ENCODE measurements at regions not wholly inside any gene's neighbourhood (a gene's known extent, or its start where the extent isn't known, plus 50 kb on each side); places are given as distances from the start of the nearest gene placed in this dataset.

DNA sequence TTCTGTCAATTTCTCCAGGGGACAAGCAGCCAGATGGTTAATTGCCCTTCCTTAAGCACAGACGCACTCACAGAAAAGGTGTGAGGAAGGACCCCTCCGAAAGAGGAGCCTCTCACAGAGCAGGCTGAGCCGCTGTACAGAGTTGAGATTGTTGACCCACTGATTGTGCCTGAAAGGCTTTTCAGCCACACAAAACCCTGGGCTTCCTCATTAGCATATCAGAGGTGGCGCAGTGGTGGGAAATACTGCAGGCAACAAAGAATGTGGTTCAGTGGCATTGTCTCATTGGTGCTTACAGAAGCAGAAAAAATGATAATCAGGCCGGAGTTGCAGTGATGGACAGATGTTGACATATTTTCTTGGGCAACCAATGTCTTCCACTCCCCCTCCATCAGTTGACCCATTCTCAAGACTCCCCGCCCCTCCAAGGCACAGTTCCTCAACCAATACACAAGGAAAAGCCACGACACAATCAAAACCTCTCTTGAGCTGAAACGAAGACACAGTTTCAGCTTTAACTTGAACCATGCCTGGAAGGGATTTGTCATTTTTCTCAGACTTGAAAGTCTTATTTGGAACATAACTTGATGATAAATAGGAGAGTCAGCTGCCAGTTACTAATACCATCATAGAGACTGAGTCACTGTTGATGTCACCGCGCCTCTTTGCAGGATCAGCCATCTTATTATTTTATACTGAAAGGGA, 53.1 kb downstream of the ATXN3L start:
- no peak for FAIRE-seq
- DNase-seq (ENCODE audit: low spot score), result no peak

DNA sequence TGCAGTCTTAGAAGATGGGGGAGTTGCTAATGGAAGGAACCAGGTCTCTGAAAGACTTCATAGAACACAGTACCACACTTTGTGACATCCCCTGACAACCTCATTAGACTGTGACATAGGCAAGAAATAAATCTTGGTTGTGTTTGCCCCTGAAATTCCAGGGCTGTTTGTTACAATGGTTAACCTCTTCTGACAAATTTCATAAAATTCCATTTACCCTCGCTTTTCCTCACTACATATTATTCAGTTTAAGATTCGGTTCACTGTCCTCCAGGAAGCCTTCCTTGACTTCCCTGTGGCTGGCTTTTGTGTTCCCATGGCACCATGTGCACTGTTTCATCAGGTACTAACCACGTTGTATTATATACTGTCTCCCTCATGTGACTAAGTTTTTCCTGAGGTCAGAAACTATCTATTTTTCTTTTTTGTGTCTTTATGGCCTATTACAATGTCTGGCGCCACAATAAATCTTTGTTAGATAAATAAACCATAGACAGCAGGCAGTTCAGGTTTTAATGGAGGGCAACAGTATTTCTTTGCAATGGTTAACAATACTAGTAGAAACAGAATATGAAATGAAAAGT, 54.2 kb downstream of the ATXN3L start:
- DNase-seq (ENCODE audit: low spot score) (peak; percentile 4), FAIRE-seq (no peak)

DNA sequence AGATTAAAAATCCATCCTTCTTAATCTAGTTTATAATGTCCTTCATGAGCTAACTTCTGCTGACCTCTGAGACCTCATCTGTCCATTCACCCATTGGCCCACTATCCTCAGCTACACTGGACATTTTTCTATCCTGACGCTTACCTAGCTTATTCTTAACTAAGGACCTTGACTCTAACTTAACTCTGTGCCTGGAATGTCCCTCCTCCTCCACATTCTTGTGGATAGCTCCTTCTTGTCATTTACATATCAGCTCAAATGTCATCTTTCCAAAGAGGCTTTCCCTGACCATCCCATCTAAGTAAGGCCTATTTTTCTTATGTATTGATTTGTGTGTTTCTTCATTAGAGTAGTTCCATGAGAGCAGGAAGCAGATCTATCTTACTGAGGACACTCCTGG, 54.7 kb downstream of the ATXN3L start:
- FAIRE-seq (peak; percentile 45), DNase-seq (ENCODE audit: low spot score) (peak; percentile 41)

DNA sequence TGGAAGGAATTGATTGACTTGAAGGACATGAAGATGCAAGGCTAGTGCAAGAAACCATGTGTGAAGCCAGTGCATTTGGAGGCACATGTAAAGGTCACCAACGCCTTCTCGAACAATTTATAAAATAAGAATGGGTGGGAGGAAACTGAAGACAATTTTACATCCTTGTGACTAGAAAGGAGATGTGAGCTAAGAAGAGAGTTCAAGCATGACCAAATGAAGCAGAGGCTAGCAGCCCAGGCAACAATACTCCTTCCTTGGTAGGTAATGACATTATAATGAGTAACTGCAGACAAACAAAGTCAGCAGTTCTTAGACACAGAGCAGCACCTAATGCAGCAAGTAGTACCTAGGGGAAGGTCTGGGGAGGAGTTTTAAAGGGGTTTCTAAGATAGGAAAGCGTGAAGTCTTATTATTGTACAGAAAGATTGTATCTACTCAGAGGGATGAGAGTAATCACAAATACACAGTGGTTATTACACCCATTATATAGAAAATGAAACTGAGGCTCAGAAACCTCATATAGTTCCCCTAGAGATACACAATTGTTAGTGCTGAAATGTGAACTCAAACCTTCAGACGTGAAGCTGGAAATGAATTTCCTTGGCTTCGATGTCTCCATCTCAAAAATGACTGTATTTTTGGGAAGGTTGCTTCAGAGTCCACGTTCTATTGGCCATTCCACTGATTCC, 56.1 kb downstream of the ATXN3L start:
- FAIRE-seq (peak; percentile 77), DNase-seq (ENCODE audit: low spot score) (peak; percentile 23)

DNA sequence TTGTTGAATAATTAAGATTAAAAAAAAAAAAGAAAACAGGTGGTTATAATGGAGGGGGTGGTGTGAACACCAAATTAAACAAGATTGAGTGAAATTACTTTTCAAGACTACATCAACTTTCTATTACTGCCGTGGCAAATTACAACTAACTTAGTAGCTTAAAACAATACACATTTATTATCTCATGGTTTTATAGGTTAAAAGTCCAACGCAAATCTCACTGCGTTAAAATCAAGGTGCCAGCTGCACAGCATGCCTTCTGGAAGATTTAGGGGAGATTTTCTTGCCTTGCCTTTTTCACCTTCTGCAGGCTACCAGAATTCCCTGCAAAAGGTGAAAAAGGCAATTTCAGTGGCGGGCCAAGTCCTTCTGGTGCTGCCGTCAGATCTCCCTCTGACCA, 58.5 kb downstream of the ATXN3L start:
- FAIRE-seq (no peak), DNase-seq (ENCODE audit: low spot score) (no peak)

DNA sequence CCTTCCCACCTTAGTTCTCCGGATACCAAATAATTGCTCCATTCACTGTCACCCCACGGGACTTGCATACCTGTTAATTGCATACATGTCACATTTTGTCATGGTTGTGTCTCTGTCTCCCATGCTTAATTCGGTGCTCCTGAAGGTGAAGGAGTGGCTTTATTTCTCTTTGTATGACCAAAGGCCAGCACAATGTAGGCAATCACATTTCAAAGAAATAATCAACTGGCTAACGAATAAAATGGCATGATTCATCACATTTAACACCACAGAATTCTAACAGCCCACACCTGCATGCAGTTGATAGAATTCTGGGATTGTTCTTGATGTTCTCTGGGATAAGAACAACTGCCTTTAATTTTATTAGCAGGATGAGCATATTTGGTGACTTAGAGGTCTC, 59.3 kb downstream of the ATXN3L start:
- FAIRE-seq (no peak), DNase-seq (ENCODE audit: low spot score) (no peak)

DNA sequence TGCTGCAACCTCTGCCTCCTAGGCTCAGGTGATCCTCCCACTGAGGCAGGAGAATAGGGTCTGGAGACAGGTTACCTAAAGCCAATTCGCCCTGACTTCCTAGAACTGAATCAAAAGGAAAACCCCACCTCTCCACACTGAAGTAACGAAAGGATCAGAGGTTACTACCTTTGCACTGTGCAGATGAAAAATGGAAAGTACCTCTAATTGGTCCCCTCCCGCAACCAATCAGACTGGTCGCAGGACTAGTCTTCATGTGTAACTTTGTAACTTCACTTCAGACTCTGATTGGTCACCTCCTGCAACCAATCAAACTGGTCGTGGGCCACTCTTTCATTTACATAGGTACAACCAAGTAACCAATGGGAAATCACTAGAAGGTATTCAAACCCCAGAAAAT, 61.1 kb downstream of the ATXN3L start:
- FAIRE-seq, result no peak

DNA sequence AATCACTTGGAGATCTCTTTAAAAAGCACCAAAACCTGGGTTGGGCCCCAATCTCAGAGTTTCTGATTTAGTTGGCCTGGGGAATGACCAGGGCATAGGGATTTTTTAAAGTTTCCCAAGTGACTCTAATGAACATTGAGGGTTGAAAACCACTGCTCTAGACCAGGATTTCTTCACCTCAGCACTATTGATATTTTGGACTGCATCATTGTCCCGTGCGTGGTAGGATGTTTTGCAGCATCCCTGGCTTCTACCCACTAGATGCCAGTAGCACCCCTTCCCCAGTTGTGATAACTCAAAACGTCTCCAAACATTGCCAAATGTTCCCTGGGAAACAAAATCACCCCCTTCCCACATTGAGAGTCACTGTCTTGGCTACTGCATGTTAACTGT, 61.8 kb downstream of the ATXN3L start:
- no peak for FAIRE-seq
- DNase-seq (ENCODE audit: low spot score), result no peak

More for the DNA sequence above, 61.1 kb downstream of the ATXN3L start:
- no peak for DNase-seq (ENCODE audit: low spot score)

DNA sequence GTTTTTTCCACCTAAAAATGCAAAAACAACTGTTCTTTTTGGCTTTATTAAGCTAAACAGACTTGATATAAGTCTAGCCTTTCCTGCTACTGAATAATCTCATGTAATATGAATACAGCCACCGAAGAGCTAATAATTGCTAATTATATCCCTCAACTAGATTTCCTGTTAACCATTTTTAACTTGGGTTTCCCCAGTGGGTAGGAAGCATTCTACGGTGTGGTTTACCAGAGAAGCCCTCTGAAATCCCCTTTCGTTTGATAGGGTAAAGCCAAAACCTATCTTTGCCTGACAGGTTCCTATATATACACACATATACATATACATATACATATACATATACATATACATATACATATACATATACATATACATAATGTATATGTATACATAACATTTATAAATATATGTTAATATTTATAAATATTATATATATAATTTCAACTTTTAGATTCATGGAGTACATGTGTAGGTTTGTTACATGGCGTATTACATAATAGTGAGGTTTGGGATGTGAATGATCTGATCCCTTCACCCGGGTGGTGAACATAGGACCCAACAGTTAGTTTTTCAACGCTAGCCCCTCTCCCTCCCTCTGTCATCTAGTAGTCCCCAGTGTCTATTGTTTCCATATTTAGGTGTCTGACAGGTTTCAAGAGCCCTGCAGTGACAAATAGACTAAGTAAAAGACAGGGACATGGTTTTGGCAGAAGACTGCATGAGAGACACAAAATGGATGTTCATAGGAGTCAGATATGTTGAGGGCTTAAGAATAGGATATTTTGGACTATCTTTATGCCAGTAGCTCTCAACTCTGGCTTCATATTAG, 62.4 kb downstream of the ATXN3L start:
- DNase-seq (ENCODE audit: low spot score) (no peak), FAIRE-seq (no peak)

DNA sequence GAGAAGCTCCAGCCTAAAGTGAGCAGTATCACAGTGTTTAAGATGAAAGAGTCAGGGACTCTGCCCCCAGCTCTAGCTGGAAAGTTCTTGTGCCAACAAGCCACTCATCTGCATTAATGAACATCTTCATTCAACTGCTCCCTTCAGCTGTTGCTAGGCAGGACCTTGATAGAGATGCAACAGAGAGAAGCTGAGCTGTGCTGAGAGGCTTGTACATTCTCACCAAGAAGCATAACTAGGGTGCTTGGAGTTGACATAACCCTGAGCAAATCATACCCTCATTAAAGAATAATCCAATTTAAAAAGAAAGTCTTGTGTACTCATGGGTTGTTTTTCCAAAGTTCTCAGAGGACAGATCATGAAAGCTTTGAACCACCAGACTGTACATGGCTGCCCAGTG, 63.2 kb downstream of the ATXN3L start:
- DNase-seq (ENCODE audit: low spot score) (no peak), FAIRE-seq (no peak)

DNA sequence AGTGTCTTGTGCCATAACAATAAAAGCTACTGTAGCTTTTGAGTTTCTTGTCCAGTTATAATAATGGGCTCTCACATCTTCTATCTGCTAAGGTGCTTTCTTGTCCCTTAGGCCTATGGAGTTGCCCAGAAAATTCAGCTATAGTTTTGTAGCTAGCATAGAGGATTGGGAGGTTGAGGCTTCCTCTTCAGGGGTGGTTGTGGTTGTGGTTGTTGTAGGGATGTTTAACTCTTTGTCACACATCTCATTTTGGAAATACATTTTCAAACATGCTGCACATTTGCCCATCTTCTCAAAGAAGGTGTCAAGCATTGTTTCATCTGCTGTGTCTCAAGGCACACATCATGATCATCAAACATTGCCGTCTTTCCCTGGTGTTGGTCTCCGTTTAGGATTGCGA, 65.0 kb downstream of the ATXN3L start:
- no peak for FAIRE-seq

DNA sequence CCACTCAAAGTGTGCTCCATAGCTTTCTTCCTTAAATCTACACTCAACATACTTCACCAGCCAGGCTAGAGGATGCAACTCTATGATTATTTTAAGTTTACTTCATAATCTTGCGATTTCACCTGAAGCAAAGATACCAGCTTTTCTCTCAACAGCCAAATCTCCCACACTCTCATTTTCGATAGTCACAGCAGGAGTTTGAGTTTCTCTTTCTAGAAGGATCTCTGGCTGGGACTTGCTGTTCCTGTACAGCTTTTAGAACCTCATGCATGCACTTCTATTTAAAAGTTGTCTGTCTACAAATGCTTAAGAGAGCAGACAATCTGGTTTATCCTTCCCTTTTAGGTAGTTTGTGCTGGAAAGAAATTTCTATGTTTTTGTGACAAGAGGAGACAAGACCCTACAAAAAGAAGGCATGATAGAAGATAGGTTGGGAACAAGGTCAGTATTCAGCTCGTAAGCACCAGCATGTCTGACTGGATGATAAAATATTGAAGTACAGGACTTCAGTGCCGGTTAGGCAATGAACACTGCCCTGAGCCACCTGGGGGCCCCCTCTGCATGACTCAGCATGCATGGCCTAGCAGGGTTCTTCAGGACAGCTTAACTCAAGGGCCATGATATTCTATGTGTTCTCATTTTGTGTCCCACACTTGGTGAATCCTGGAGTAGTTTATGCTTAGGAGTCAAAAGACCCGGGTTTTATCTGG, 65.6 kb downstream of the ATXN3L start:
- peak; percentile 5 for DNase-seq (ENCODE audit: low spot score)
- no peak for FAIRE-seq

More for the DNA sequence above, 65.0 kb downstream of the ATXN3L start:
- DNase-seq (ENCODE audit: low spot score), result no peak

DNA sequence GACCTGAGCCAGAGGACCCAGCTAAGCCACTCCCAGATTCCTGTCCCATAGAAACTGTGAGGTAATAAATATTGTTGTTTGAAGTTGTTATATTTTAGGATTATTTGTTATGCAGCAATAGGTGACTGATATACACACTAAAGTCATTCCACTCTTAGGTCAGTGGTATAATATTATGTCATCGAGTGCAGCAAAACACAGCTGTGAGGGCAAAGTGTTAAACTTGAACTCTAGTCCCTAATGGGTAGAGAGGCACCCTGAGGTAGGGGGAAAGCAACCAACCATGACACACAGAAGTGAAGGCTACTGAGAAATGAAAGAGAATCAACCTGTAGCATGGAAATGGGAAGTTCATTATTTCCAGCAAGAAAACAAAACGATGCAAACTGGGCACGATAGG, 66.6 kb downstream of the ATXN3L start:
- no peak for FAIRE-seq
- no peak for DNase-seq (ENCODE audit: low spot score)

DNA sequence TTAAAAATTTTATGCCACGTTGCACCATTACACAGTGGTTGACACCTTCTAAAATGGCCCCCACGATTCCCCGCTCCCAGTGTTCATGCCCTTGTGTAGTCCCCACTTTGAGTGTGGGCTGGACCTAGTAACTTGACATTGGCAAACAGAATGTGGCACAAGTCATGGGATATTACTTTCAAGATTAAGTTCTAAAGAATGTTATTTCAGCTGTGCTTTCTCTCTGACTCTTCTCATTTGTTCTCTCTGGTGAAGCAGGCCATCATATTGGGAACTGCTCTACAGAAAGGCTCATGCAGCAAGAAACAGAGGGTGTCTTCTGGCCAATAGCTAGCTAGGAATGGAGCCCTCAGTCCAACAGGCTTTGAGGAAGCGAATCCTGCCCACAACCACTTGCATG, 67.1 kb downstream of the ATXN3L start:
- no peak for DNase-seq (ENCODE audit: low spot score)

DNA sequence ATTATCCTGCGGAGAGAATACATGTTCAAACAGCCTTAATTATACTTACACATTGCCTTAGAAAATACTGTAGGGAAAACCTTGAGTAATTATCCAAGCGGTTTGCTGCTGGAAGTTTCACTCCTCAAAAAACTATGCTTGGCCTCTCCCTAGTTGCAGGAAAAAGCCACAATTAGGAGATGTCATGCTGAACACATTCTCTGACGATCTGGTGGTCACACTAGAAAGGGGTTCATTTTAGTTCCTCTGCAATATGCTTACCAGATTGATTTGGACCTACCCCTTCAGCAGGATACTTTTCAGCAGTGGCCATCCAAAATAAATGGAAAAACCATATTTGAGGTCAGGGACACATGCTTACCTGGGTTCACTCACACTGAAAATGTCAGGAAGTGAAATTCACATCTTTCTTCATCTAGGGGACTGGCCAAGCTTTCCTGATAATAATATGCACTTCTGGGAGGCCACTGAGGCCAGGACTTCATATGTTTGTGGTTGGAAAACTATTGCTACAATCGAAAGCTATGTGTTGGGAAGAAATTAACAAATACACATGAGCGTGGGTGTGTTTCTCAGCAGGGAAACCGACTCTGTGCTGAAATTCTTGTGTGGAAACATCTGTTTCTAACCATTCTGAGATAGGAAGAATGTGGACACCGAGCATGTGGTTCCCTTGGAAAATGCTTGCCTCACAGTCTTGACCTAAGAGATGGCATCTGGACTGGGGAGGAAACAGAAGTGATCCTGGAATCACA, 68.8 kb downstream of the ATXN3L start:
- no peak for FAIRE-seq
- no peak for DNase-seq (ENCODE audit: low spot score)

More for the DNA sequence above, 67.1 kb downstream of the ATXN3L start:
- FAIRE-seq, result no peak

DNA sequence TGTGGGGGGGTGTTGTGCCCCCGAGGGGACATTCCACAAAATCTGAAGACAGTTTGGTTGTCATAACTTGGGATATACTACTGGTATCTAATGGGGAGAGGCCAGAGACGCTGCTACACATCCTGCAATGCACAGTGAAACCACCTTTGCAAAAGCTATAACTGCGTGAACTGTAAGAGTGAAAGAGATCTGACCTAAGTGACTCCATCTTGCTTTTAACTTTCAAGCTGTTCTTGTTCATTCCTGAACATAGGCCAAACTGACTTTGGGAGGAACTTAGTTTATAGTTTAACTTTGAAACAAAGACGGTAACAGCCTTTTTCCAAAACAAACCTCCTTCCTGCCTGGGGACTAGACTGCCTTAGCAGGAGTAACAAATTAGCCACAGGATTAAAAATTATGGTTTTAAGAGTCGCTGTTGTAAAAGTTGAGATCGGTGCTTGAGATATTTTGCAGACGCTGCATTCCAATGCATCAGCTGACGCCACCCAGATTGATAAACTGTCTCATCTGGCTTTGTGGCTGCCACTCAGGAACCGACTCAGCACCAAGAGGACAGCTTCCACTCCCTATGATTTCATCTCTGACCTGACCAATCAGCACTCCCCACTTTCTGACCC, 70.9 kb downstream of the ATXN3L start:
- no peak for FAIRE-seq
- DNase-seq (ENCODE audit: low spot score), result no peak

DNA sequence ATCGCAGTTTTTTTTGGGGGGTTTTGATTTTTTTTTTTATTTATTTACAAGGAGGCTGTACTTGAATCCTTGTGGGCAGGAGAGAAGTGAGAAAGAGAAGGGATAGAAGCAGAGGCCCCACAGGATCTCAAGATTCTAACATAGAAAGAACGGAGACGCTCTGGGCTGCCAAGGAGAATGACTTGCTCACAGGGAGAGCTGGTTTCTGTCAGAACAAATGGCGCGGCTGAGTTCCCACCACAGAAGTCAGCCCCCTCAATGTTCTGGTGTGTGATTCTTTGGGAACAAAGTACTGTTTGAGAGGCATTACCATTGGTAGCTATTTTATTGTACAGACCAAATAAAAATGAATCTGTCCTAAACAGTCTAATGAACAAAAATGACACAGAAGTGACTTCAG, 80.6 kb downstream of the ATXN3L start:
- FAIRE-seq, result no peak
- DNase-seq (ENCODE audit: low spot score), result no peak

DNA sequence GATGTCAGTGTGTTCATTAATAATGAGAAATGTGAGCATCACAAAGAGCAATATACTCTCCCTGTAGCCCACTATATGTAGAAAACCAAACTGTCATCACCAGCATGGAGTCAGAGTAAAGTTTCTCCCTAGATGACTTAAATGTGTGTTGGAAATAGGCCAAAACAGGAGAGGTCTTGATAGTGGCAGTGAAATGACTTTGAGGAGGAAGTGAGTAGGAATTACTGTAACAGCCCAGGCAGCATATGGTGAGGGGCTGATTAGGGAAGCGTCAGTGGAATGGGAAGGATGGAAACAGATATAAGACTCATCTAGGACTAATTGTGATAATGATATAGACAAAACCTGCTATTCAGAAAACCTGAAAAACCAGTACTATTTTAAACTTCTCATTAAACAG, 83.9 kb downstream of the ATXN3L start:
- FAIRE-seq, result no peak
- DNase-seq (ENCODE audit: low spot score), result no peak

DNA sequence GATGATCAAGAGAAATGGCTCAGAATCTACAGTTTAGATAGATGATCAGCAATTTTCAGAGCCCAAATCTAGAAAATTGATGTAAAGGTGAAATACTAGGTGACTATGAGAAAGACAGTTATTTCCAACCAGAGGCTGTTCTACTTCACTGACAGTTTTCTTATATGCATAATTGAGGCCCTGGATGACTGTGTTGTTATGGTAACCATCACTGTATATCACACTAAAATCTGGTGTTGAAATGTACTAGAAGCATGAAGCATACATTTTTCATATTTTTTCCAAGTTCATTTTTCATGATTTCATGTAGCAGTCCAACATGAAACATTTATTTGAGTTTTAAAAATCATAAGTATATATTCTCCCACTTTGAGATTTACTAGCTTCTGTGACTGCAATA, 87.4 kb downstream of the ATXN3L start:
- DNase-seq (ENCODE audit: low spot score) (no peak), FAIRE-seq (no peak)

DNA sequence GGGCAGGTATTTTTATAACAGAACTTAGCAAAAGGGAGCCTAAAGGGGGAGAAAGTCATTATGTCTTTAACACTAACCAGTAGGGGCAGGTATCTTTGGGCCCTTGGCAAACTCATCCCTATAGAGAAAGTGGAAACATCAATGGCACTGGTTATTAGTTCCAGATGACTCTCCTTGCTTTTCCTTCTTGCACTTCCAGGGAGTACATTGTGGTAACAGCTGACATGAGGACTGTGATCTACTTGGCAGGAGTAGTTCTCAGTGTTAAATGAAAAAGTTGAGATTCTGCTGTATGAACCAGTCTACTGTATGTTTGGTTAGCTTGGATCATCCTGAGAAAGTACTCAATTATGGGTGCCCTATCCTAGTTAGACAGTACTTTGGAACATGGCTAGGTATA, 93.6 kb downstream of the ATXN3L start:
- DNase-seq (ENCODE audit: low spot score) (no peak), FAIRE-seq (no peak)

Data from RCC 7860 (cell line).